SHP77 treated with DMSO at 0.1 percent for 48 hours (cell line): ENCODE measurements at regions not wholly inside any gene's neighbourhood (a gene's known extent, or its start where the extent isn't known, plus 50 kb on each side); places are given as distances from the start of the nearest gene placed in this dataset.

Experiments used
- DNase-seq: peaks from one replicate; lab custom pipeline; 2025; lab: John Stamatoyannopoulos, UW

GRCh38 chr10:4196183-4196582 lies 411.2 kb upstream of the KLF6 start:
- DNase-seq, result no peak

GRCh38 chr10:4195213-4195612 lies 410.2 kb upstream of the KLF6 start:
- DNase-seq, result no peak

- DNase-seq, result no peak
Measured at GRCh38 chr10:4194231-4194630, 409.2 kb upstream of the KLF6 start.

- no peak for DNase-seq
Measured at GRCh38 chr10:4191894-4192293, 406.9 kb upstream of the KLF6 start.

- DNase-seq, result no peak
Measured at GRCh38 chr10:4191354-4191753, 406.3 kb upstream of the KLF6 start.

GRCh38 chr10:4190876-4191275 lies 405.9 kb upstream of the KLF6 start:
- no peak for DNase-seq

- no peak for DNase-seq
Measured at GRCh38 chr10:4189281-4189680, 404.3 kb upstream of the KLF6 start.

- DNase-seq, result no peak
Measured at GRCh38 chr10:4188406-4188805, 403.4 kb upstream of the KLF6 start.

GRCh38 chr10:4186849-4187540 lies 402.0 kb upstream of the KLF6 start:
- DNase-seq, result no peak

GRCh38 chr10:4183761-4184261 lies 398.8 kb upstream of the KLF6 start:
- DNase-seq, result no peak

GRCh38 chr10:4181621-4182049 lies 396.6 kb upstream of the KLF6 start:
- no peak for DNase-seq

- DNase-seq, result no peak
Measured at GRCh38 chr10:4181081-4181480, 396.1 kb upstream of the KLF6 start.

GRCh38 chr10:4177791-4178190 lies 392.8 kb upstream of the KLF6 start:
- no peak for DNase-seq

GRCh38 chr10:4176500-4177281 lies 391.7 kb upstream of the KLF6 start:
- DNase-seq, result no peak

- no peak for DNase-seq
Measured at GRCh38 chr10:4174197-4174596, 389.2 kb upstream of the KLF6 start.

GRCh38 chr10:4170633-4171314 lies 385.8 kb upstream of the KLF6 start:
- DNase-seq, result no peak

GRCh38 chr10:4170181-4170580 lies 385.2 kb upstream of the KLF6 start:
- no peak for DNase-seq

- DNase-seq, result no peak
Measured at GRCh38 chr10:4169448-4169847, 384.4 kb upstream of the KLF6 start.

GRCh38 chr10:4167216-4167615 lies 382.2 kb upstream of the KLF6 start:
- no peak for DNase-seq

GRCh38 chr10:4162571-4163286 lies 377.7 kb upstream of the KLF6 start:
- DNase-seq, result no peak

GRCh38 chr10:4159173-4159572 lies 374.2 kb upstream of the KLF6 start:
- no peak for DNase-seq

- DNase-seq, result no peak
Measured at GRCh38 chr10:4154191-4154715, 369.2 kb upstream of the KLF6 start.
